ENCODE measurements at regions not wholly inside any gene's neighbourhood (a gene's known extent, or its start where the extent isn't known, plus 50 kb on each side); places are given as distances from the start of the nearest gene placed in this dataset.

DNA sequence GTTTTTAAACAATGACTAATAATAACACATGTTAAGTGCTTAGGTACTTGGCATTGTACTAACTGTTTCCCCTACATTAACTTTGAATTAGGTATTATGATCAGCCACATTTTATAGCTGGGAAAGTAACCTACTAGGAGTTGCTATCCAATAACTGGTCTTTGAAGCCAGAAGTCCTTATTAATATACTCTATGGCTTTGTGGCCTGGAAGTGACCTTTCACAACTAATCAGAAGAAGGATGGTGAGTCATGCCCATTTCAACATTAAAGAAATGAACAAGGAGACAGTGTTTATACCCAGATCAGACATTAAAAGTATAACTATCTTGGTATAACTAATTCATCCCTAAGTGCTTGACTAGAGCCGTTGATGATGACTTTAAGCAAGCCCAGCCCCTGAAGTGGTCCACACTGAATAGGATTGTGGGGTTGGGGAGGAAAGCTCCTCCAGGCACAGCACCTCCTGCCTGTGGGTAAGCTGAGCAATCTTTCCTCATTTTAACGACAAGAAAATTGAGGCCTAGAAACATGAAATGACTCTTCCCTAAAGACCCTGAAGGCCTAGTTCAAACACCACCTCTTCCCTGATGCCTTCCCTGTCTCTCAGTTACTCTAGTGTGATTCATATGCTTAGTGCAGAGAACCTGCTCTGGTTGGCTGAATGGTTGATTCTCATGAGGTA lies 71.6 kb upstream of the RFX8 start:
- Histone ChIP-seq H3K9me3 (ENCODE audit: insufficient read depth, low read depth, low read length) (no peaks in the 10 kb centered on the region), H3K4me3 (ENCODE audit: low read length) (no peak overlapping the region)

DNA sequence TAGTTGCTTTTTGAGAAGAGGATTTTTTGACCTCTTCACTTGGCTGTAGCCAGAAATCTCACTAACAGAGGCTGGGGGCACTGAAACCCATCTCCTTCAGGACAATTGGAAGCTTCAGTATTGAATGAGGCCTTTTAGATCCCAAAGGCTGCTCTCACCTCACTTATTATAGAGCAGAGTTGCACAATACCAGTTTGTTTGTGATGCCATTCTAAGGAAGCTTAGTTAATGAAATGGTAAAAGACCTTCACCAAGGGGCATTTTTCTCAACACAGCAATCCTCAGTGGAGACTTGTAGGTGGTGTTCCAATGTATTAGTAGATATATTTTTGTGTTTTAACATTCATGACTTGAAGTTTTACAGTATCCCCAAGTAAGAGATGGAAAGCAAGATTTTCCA lies 71.0 kb upstream of the RFX8 start:
- Histone ChIP-seq H3K9ac (ENCODE audit: low read depth, low read length) (no peak overlapping the region), H3K27ac (ENCODE audit: low read length) (no peak overlapping the region), H3K27me3 (ENCODE audit: insufficient read depth, low read length) (no peaks in the 10 kb centered on the region), H3K9me3 (ENCODE audit: insufficient read depth, low read depth, low read length) (no peaks in the 10 kb centered on the region), H3K4me1 (ENCODE audit: insufficient read depth, low read length) (no peaks in the 10 kb centered on the region), H3K4me3 (ENCODE audit: low read length) (no peak overlapping the region), H3K36me3 (ENCODE audit: insufficient read depth, low read depth, low read length) (no peaks in the 10 kb centered on the region)

More for the DNA sequence above, 71.6 kb upstream of the RFX8 start:
- Histone ChIP-seq H3K9ac (ENCODE audit: low read depth, low read length) (no peak overlapping the region), H3K36me3 (ENCODE audit: insufficient read depth, low read depth, low read length) (no peaks in the 10 kb centered on the region), H3K27ac (ENCODE audit: low read length) (no peak overlapping the region), H3K27me3 (ENCODE audit: insufficient read depth, low read length) (no peaks in the 10 kb centered on the region), H3K4me1 (ENCODE audit: insufficient read depth, low read length) (no peaks in the 10 kb centered on the region)

DNA sequence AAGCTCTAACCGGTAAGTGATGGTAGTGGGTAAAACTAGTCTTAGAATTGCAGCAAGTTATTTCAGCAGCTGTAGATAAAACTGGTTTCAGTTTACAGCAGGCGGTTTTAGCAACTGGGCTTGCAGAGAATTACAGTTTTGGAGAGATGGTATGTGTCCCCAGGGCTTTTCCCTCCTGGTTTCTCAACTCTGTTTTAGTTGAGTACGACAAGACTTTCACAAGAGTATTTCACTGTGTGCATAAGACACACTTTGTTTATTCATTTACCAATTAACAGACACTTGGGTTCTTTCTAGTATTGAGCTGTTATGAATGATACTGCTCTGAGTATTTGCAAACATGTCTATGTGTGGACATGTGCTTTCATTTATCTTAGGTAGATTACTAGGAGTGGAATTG lies 65.6 kb upstream of the RFX8 start:
- no peaks in the 10 kb centered on the region for H3K4me1 ChIP-seq (ENCODE audit: insufficient read depth, low read length)
- no peak overlapping the region for H3K9ac ChIP-seq (ENCODE audit: low read depth, low read length)
- no peaks in the 10 kb centered on the region for H3K36me3 ChIP-seq (ENCODE audit: insufficient read depth, low read depth, low read length)
- no peak overlapping the region for H3K4me3 ChIP-seq (ENCODE audit: low read length)
- no peaks in the 10 kb centered on the region for H3K27me3 ChIP-seq (ENCODE audit: insufficient read depth, low read length)
- H3K9me3 ChIP-seq (ENCODE audit: insufficient read depth, low read depth, low read length), result no peaks in the 10 kb centered on the region
- no peak overlapping the region for H3K27ac ChIP-seq (ENCODE audit: low read length)

DNA sequence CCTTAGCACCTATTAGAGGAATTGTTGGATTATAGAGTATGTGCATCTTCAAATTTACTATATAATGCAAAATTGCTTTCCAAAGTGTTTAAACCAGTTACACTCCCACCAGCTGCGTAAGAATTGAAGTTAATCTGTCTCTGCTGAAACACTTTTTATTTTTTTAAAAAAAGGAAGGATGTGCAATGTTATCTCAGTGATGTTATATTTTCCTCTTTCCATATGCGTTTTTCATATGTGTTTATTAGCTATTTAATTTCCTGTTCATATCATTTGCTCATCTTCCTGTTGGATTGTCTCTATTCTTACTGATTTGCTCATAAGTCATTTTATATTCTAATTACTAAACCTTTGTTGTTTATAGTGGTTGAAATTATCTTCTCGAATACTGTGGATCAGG lies 63.2 kb upstream of the RFX8 start:
- no peak overlapping the region for H3K4me3 ChIP-seq (ENCODE audit: low read length)
- no peaks in the 10 kb centered on the region for H3K27me3 ChIP-seq (ENCODE audit: insufficient read depth, low read length)
- H3K36me3 ChIP-seq (ENCODE audit: insufficient read depth, low read depth, low read length), result no peaks in the 10 kb centered on the region
- H3K9me3 ChIP-seq (ENCODE audit: insufficient read depth, low read depth, low read length), result no peaks in the 10 kb centered on the region
- peaks cover 14% of the 10 kb centered on the region; the same call in 1 of the 2 replicates for H3K4me1 ChIP-seq (ENCODE audit: insufficient read depth, low read length)
- no peak overlapping the region for H3K27ac ChIP-seq (ENCODE audit: low read length)
- H3K9ac ChIP-seq (ENCODE audit: low read depth, low read length), result no peak overlapping the region

DNA sequence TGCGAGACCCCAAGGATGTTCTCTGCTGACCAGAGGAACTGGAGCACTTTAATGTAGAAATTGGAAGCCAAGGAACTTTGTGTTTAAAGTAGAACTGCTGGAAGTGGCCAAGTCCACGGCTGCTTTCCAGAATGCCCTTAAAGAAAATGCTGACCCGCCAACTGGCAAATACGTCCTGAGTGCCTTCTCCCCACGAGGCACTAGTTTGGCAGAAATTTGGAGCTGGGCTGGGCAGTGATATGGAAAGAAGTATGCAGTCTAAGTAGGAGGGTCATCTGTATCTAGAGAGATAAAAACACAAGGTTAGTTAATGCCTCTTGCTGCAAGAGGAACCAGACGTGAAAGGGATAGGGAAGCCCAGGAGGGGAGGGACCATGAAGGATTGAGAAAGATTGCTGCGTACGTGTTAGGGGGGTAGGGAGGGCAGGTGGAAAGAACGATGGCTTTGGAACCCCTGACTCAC lies 59.3 kb upstream of the RFX8 start:
- H3K27me3 ChIP-seq (ENCODE audit: insufficient read depth, low read length), result no peaks in the 10 kb centered on the region
- peak overlapping the region; percentile 31 for H3K27ac ChIP-seq (ENCODE audit: low read length)
- H3K9ac ChIP-seq (ENCODE audit: low read depth, low read length), result peak overlapping the region; percentile 55
- peaks cover 14% of the 10 kb centered on the region; the same call in 1 of the 2 replicates for H3K4me1 ChIP-seq (ENCODE audit: insufficient read depth, low read length)
- no peaks in the 10 kb centered on the region for H3K9me3 ChIP-seq (ENCODE audit: insufficient read depth, low read depth, low read length)
- H3K4me3 ChIP-seq (ENCODE audit: low read length), result peak overlapping the region; percentile 8; the same call in 1 of the 2 replicates
- no peaks in the 10 kb centered on the region for H3K36me3 ChIP-seq (ENCODE audit: insufficient read depth, low read depth, low read length)

DNA sequence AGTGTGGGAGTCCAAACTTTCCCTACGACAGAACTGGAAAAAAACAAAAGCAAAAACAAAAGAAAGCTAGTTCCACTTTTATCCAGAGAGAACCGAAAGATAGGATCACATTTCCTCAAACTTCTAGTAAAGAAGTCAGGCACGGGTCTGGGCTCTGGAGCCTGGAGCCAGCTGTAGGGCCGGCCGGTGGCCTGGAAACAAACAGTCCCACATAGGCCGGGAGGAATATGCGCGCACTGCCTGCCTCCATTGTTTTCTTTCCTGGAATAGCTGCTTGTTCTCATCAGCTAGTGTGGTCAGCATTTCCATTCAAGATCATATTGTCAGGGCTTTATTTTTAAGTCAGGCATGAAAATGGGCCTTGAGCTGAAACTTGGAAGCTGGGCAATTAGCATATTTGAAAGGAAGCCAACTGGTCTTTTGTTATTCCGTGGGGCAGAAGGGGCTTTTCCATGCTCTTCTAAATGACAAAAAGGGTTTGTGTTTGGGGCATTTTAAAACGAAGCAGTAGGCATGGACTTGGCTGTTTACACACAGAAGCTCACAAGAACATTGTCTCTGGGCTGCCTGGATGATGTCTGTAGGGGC lies 58.7 kb upstream of the RFX8 start:
- peak overlapping the region; percentile 58 for H3K27ac ChIP-seq (ENCODE audit: low read length)
- no peaks in the 10 kb centered on the region for H3K9me3 ChIP-seq (ENCODE audit: insufficient read depth, low read depth, low read length)
- H3K9ac ChIP-seq (ENCODE audit: low read depth, low read length), result peak overlapping the region; percentile 66
- H3K4me1 ChIP-seq (ENCODE audit: insufficient read depth, low read length), result peaks cover 14% of the 10 kb centered on the region; the same call in 1 of the 2 replicates
- H3K4me3 ChIP-seq (ENCODE audit: low read length), result peak overlapping the region; percentile 8; the same call in 1 of the 2 replicates
- no peaks in the 10 kb centered on the region for H3K27me3 ChIP-seq (ENCODE audit: insufficient read depth, low read length)
- H3K36me3 ChIP-seq (ENCODE audit: insufficient read depth, low read depth, low read length), result no peaks in the 10 kb centered on the region

DNA sequence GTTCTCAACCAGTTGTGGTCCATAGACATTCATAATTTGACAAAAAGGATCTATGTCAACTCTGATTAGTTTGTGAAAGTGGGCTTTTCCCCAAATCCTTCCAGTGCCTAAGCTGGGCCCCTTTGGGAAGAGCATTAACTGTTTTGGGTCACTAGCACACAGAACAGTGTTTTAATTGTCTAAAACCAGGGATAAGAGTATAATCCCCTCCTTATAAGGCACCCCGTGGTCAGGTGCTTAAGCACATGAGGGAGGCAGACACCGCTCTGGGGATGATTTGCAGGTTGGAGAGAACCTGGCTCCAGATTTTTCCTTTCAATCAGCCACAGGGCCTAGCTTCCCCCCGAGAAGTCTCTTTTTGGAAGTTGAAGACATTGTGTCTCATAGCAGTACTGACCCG lies 53.6 kb upstream of the RFX8 start:
- Histone ChIP-seq H3K36me3 (ENCODE audit: insufficient read depth, low read depth, low read length) (no peaks in the 10 kb centered on the region), H3K9ac (ENCODE audit: low read depth, low read length) (no peak overlapping the region), H3K4me3 (ENCODE audit: low read length) (no peak overlapping the region), H3K27ac (ENCODE audit: low read length) (no peak overlapping the region), H3K4me1 (ENCODE audit: insufficient read depth, low read length) (peaks cover 4% of the 10 kb centered on the region; the same call in 1 of the 2 replicates), H3K9me3 (ENCODE audit: insufficient read depth, low read depth, low read length) (no peaks in the 10 kb centered on the region), H3K27me3 (ENCODE audit: insufficient read depth, low read length) (no peaks in the 10 kb centered on the region)

DNA sequence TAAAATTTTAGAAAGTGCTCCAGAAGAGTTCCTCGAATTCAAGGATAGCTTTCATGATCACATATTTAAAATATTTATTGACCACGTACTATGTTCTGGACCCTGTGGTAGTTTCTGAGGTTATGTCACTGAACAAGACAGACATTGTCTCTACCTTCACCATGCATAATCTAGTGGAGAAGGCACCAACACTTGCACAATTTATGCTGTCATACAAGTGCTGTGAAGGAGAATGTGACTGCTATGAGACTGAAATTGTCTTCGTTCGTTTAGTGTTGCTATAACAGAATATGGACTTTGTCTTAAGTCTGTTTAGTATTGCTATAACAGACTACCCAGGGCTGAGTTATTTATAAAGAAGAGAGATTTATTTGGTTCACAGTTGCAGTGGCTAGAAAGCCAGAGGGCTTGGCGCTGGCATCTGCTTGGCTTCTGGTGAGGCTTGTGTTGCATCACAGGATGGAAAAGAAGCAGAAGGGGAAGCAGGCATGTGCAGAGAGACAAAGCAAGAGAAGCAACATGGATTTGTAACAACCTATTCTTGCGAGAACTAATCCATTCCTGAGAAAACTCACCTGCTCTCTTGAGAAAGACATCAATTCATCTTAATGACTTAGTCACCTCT lies 50.0 kb upstream of the RFX8 start:
- no peaks in the 10 kb centered on the region for H3K4me1 ChIP-seq (ENCODE audit: insufficient read depth, low read length)
- H3K27me3 ChIP-seq (ENCODE audit: insufficient read depth, low read length), result no peaks in the 10 kb centered on the region
- no peak overlapping the region for H3K4me3 ChIP-seq (ENCODE audit: low read length)
- no peak overlapping the region for H3K27ac ChIP-seq (ENCODE audit: low read length)
- H3K9me3 ChIP-seq (ENCODE audit: insufficient read depth, low read depth, low read length), result no peaks in the 10 kb centered on the region
- H3K36me3 ChIP-seq (ENCODE audit: insufficient read depth, low read depth, low read length), result no peaks in the 10 kb centered on the region
- no peak overlapping the region for H3K9ac ChIP-seq (ENCODE audit: low read depth, low read length)
